ENCODE measurements at regions not wholly inside any gene's neighbourhood (a gene's known extent, or its start where the extent isn't known, plus 50 kb on each side); places are given as distances from the start of the nearest gene placed in this dataset.

- CTCF ChIA-PET, result no interaction called here
- no peak for DNase-seq (ENCODE audit: low read depth)
- TF ChIP-seq CTCF (IDR thresholded peaks at IDR 0.05; ENCODE audit: insufficient read depth, low read depth, low read length), result no peak
- POLR2A ChIA-PET, result no interaction called here
- no peak overlapping the region for H3K4me3 ChIP-seq (ENCODE audit: low read depth, low read length)
- no peaks in the 10 kb centered on the region for H3K27me3 ChIP-seq (ENCODE audit: control insufficient read depth, insufficient read depth, low read length)
- no peaks in the 10 kb centered on the region for H3K36me3 ChIP-seq (ENCODE audit: control insufficient read depth, insufficient read depth, low read length)
Observed at GRCh38 chr11:24196733-24197132, 300.1 kb upstream of the LUZP2 start.

- ChIA-PET POLR2A (no interaction called here), CTCF (no interaction called here)
- H3K36me3 ChIP-seq (ENCODE audit: control insufficient read depth, insufficient read depth, low read length), result no peaks in the 10 kb centered on the region
- DNase-seq (ENCODE audit: low read depth), result no peak
- no peak for TF ChIP-seq CTCF (IDR thresholded peaks at IDR 0.05; ENCODE audit: insufficient read depth, low read depth, low read length)
- H3K27me3 ChIP-seq (ENCODE audit: control insufficient read depth, insufficient read depth, low read length), result no peaks in the 10 kb centered on the region
- no peak overlapping the region for H3K4me3 ChIP-seq (ENCODE audit: low read depth, low read length)
Observed at GRCh38 chr11:24198481-24198880, 298.4 kb upstream of the LUZP2 start.

GRCh38 chr11:24199461-24199860, 297.4 kb upstream of the LUZP2 start:
- Histone ChIP-seq H3K4me3 (ENCODE audit: low read depth, low read length) (no peak overlapping the region), H3K27me3 (ENCODE audit: control insufficient read depth, insufficient read depth, low read length) (no peaks in the 10 kb centered on the region), H3K36me3 (ENCODE audit: control insufficient read depth, insufficient read depth, low read length) (no peaks in the 10 kb centered on the region)
- DNase-seq (ENCODE audit: low read depth), result no peak
- TF ChIP-seq CTCF (IDR thresholded peaks at IDR 0.05; ENCODE audit: insufficient read depth, low read depth, low read length), result no peak
- ChIA-PET CTCF (no interaction called here), POLR2A (no interaction called here)

GRCh38 chr11:24206030-24206429, 290.8 kb upstream of the LUZP2 start:
- DNase-seq (ENCODE audit: low read depth), result no peak
- Histone ChIP-seq H3K27me3 (ENCODE audit: control insufficient read depth, insufficient read depth, low read length) (no peaks in the 10 kb centered on the region), H3K4me3 (ENCODE audit: low read depth, low read length) (no peak overlapping the region), H3K36me3 (ENCODE audit: control insufficient read depth, insufficient read depth, low read length) (no peaks in the 10 kb centered on the region)
- ChIA-PET POLR2A (no interaction called here), CTCF (no interaction called here)
- no peak for TF ChIP-seq CTCF (IDR thresholded peaks at IDR 0.05; ENCODE audit: insufficient read depth, low read depth, low read length)

GRCh38 chr11:24206511-24206910, 290.3 kb upstream of the LUZP2 start:
- ChIA-PET CTCF (no interaction called here), POLR2A (no interaction called here)
- Histone ChIP-seq H3K36me3 (ENCODE audit: control insufficient read depth, insufficient read depth, low read length) (no peaks in the 10 kb centered on the region), H3K4me3 (ENCODE audit: low read depth, low read length) (no peak overlapping the region), H3K27me3 (ENCODE audit: control insufficient read depth, insufficient read depth, low read length) (no peaks in the 10 kb centered on the region)
- no peak for TF ChIP-seq CTCF (IDR thresholded peaks at IDR 0.05; ENCODE audit: insufficient read depth, low read depth, low read length)
- DNase-seq (ENCODE audit: low read depth), result no peak
